GM18519 (cell line): ENCODE measurements at regions not wholly inside any gene's neighbourhood (a gene's known extent, or its start where the extent isn't known, plus 50 kb on each side); places are given as distances from the start of the nearest gene placed in this dataset.
"Not testable (repeated sequence)": the region's sequence is repeated elsewhere in the genome, so short reads cannot be mapped to it uniquely, and the experiment has no call there.

Experiments used
- ATAC-seq: cut with Tn5 transposase; IDR thresholded peaks from one replicate; pipeline ENCODE4 v1.9.1; 2021; ENCODE audit warnings: mild to moderate bottlenecking, moderate library complexity; ENCODE audit not compliant: unreplicated experiment, low FRiP score

GRCh38 chr6:112842330-112842685 lies 495.2 kb downstream of the RFPL4B start:
- peak; percentile 24 for ATAC-seq

GRCh38 chr6:112846681-112847080 lies 499.6 kb downstream of the RFPL4B start:
- no peak for ATAC-seq

GRCh38 chr6:112851146-112851545 lies 504.0 kb downstream of the RFPL4B start:
- ATAC-seq: no peak

GRCh38 chr6:112853162-112853561 lies 506.0 kb downstream of the RFPL4B start:
- no peak for ATAC-seq

- ATAC-seq: no peak
Observed at GRCh38 chr6:112863753-112864152, 516.6 kb downstream of the RFPL4B start.

GRCh38 chr6:112865131-112865530 lies 518.0 kb downstream of the RFPL4B start:
- no peak for ATAC-seq

- no peak for ATAC-seq
Observed at GRCh38 chr6:112874881-112875280, 527.8 kb downstream of the RFPL4B start.

- no peak for ATAC-seq
Observed at GRCh38 chr6:112877134-112878100, 530.3 kb downstream of the RFPL4B start.

GRCh38 chr6:112879920-112880413 lies 532.8 kb downstream of the RFPL4B start:
- no peak for ATAC-seq

- no peak for ATAC-seq
Observed at GRCh38 chr6:112881027-112881426, 533.9 kb downstream of the RFPL4B start.

GRCh38 chr6:112881828-112882780 lies 535.0 kb downstream of the RFPL4B start:
- no peak for ATAC-seq

GRCh38 chr6:112883095-112883494 lies 536.0 kb downstream of the RFPL4B start:
- no peak for ATAC-seq

- ATAC-seq: no peak
Observed at GRCh38 chr6:112886415-112886814, 539.3 kb downstream of the RFPL4B start.

- ATAC-seq: not testable (repeated sequence)
Observed at GRCh38 chr6:112887424-112887823, 540.3 kb downstream of the RFPL4B start.

- no peak for ATAC-seq
Observed at GRCh38 chr6:112899541-112899940, 552.4 kb downstream of the RFPL4B start.

- no peak for ATAC-seq
Observed at GRCh38 chr6:112903361-112903760, 556.2 kb downstream of the RFPL4B start.

- ATAC-seq: no peak
Observed at GRCh38 chr6:112906726-112907125, 559.6 kb downstream of the RFPL4B start.

GRCh38 chr6:112909781-112910180 lies 562.7 kb downstream of the RFPL4B start:
- no peak for ATAC-seq

- ATAC-seq: no peak
Observed at GRCh38 chr6:112910256-112910655, 563.1 kb downstream of the RFPL4B start.

- ATAC-seq: no peak
Observed at GRCh38 chr6:112911959-112912358, 564.8 kb downstream of the RFPL4B start.
